ENCODE measurements at regions not wholly inside any gene's neighbourhood (a gene's known extent, or its start where the extent isn't known, plus 50 kb on each side); places are given as distances from the start of the nearest gene placed in this dataset.

DNA sequence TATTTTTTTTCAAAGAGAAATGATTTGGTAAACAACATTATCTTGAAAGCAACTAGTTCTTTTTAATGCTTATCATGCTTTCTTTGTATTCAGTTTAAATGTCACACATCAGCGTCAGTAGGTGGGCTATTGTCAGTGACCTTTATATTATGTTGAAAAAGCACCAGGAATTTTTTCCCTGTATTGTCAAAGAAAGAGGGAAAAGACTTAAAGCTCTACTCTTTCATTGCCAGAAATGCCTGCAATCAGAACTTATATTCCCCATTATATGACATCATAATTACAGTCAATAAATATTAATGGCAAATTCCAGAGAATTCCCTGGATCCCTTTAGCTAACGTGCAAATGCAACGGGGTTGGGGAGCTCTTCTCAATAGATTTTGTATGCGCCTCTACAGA lies 353.9 kb downstream of the CDH2 start:
- H3K27me3 ChIP-seq (ENCODE audit: control insufficient read depth, insufficient read depth, low read length), result no peaks in the 10 kb centered on the region
- no peaks in the 10 kb centered on the region for H3K9me3 ChIP-seq (ENCODE audit: control insufficient read depth, insufficient read depth, low read depth, low read length)
- no peak overlapping the region for H3K4me3 ChIP-seq (ENCODE audit: low read depth in 2 of 2, low read length in 2 of 2)
- BruUV-seq (replicated peaks), result no TSS peak
- no peak for ATAC-seq
- H3K36me3 ChIP-seq (ENCODE audit: control insufficient read depth, insufficient read depth, low read length), result no peaks in the 10 kb centered on the region
- no peaks in the 10 kb centered on the region for H3K4me1 ChIP-seq (ENCODE audit: control insufficient read depth, insufficient read depth, low read length)
- CTCF ChIA-PET, result no interaction called here
- POLR2A ChIA-PET, result no interaction called here
- DNase-seq (ENCODE audit: low read depth, low spot score), result no peak
- intact Hi-C loops (cut with micrococcal nuclease; ENCODE audit: unreplicated experiment), result no loop called here
- in situ Hi-C loops (cut with HindIII; ENCODE audit: low pct_unique_long_range_greater_than_20kb, low sequenced_read_pairs), result no loop called here
- no peak overlapping the region for H3K27ac ChIP-seq (ENCODE audit: low read length)
- TF ChIP-seq CTCF (IDR thresholded peaks at IDR 0.05) (no peak), TCF7L2 (IDR thresholded peaks at IDR 0.05; ENCODE audit: low read depth, low read length) (no peak)

- ATAC-seq (no peak), DNase-seq (ENCODE audit: low read depth, low spot score) (no peak)
- intact Hi-C loops (cut with micrococcal nuclease; ENCODE audit: unreplicated experiment), result no loop called here
- H3K9me3 ChIP-seq (ENCODE audit: control insufficient read depth, insufficient read depth, low read depth, low read length), result no peaks in the 10 kb centered on the region
- no peak overlapping the region for H3K27ac ChIP-seq (ENCODE audit: low read length)
- ChIA-PET POLR2A (no interaction called here), CTCF (no interaction called here)
- H3K27me3 ChIP-seq (ENCODE audit: control insufficient read depth, insufficient read depth, low read length), result no peaks in the 10 kb centered on the region
- in situ Hi-C loops (cut with HindIII; ENCODE audit: low pct_unique_long_range_greater_than_20kb, low sequenced_read_pairs), result no loop called here
- TF ChIP-seq SIN3A (IDR thresholded peaks at IDR 0.05; ENCODE audit: borderline replicate concordance, insufficient read depth, low read depth, low read length), result no peak
- TF ChIP-seq POLR2AphosphoS5 (IDR thresholded peaks at IDR 0.05; ENCODE audit: low read depth, low read length), result no peak
- TF ChIP-seq CTCF (IDR thresholded peaks at IDR 0.05), result no peak
- TF ChIP-seq, protein P1, sequence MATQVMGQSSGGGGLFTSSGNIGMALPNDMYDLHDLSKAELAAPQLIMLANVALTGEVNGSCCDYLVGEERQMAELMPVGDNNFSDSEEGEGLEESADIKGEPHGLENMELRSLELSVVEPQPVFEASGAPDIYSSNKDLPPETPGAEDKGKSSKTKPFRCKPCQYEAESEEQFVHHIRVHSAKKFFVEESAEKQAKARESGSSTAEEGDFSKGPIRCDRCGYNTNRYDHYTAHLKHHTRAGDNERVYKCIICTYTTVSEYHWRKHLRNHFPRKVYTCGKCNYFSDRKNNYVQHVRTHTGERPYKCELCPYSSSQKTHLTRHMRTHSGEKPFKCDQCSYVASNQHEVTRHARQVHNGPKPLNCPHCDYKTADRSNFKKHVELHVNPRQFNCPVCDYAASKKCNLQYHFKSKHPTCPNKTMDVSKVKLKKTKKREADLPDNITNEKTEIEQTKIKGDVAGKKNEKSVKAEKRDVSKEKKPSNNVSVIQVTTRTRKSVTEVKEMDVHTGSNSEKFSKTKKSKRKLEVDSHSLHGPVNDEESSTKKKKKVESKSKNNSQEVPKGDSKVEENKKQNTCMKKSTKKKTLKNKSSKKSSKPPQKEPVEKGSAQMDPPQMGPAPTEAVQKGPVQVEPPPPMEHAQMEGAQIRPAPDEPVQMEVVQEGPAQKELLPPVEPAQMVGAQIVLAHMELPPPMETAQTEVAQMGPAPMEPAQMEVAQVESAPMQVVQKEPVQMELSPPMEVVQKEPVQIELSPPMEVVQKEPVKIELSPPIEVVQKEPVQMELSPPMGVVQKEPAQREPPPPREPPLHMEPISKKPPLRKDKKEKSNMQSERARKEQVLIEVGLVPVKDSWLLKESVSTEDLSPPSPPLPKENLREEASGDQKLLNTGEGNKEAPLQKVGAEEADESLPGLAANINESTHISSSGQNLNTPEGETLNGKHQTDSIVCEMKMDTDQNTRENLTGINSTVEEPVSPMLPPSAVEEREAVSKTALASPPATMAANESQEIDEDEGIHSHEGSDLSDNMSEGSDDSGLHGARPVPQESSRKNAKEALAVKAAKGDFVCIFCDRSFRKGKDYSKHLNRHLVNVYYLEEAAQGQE (IDR thresholded peaks at IDR 0.05; ENCODE audit: insufficient read depth in 1 of 2, low read depth in 2 of 2, low read length in 1 of 2), result no peak
- no peak for TF ChIP-seq TCF7L2 (IDR thresholded peaks at IDR 0.05; ENCODE audit: low read depth, low read length)
- H3K4me3 ChIP-seq (ENCODE audit: low read depth in 2 of 2, low read length in 2 of 2), result no peak overlapping the region
- H3K4me1 ChIP-seq (ENCODE audit: control insufficient read depth, insufficient read depth, low read length), result no peaks in the 10 kb centered on the region
- no peaks in the 10 kb centered on the region for H3K36me3 ChIP-seq (ENCODE audit: control insufficient read depth, insufficient read depth, low read length)
- BruUV-seq (replicated peaks), result no TSS peak
Observed at GRCh38 chr18:27808683-27809082, 368.2 kb downstream of the CDH2 start.

- intact Hi-C loops (cut with micrococcal nuclease; ENCODE audit: unreplicated experiment) (no loop called here), in situ Hi-C loops (cut with HindIII; ENCODE audit: low pct_unique_long_range_greater_than_20kb, low sequenced_read_pairs) (no loop called here)
- CTCF ChIA-PET, result no interaction called here
- no peak for ATAC-seq
- POLR2A ChIA-PET, result no interaction called here
- no TSS peak for BruUV-seq (replicated peaks)
- TF ChIP-seq SIN3A (IDR thresholded peaks at IDR 0.05; ENCODE audit: borderline replicate concordance, insufficient read depth, low read depth, low read length) (no peak), CTCF (IDR thresholded peaks at IDR 0.05) (no peak), POLR2AphosphoS5 (IDR thresholded peaks at IDR 0.05; ENCODE audit: low read depth, low read length) (no peak), TCF7L2 (IDR thresholded peaks at IDR 0.05; ENCODE audit: low read depth, low read length) (no peak)
- TF ChIP-seq, protein P1 (IDR thresholded peaks at IDR 0.05; ENCODE audit: insufficient read depth in 1 of 2, low read depth in 2 of 2, low read length in 1 of 2), result no peak
- no peaks in the 10 kb centered on the region for H3K27me3 ChIP-seq (ENCODE audit: control insufficient read depth, insufficient read depth, low read length)
- DNase-seq (ENCODE audit: low read depth, low spot score), result no peak
- no peaks in the 10 kb centered on the region for H3K9me3 ChIP-seq (ENCODE audit: control insufficient read depth, insufficient read depth, low read depth, low read length)
- H3K4me3 ChIP-seq (ENCODE audit: low read depth in 2 of 2, low read length in 2 of 2), result no peak overlapping the region
- no peak overlapping the region for H3K27ac ChIP-seq (ENCODE audit: low read length)
- no peaks in the 10 kb centered on the region for H3K36me3 ChIP-seq (ENCODE audit: control insufficient read depth, insufficient read depth, low read length)
- no peaks in the 10 kb centered on the region for H3K4me1 ChIP-seq (ENCODE audit: control insufficient read depth, insufficient read depth, low read length)
Observed at GRCh38 chr18:27803957-27804356, 373.0 kb downstream of the CDH2 start.

Data from Panc1 (cell line).